ENCODE measurements at regions not wholly inside any gene's neighbourhood (a gene's known extent, or its start where the extent isn't known, plus 50 kb on each side); places are given as distances from the start of the nearest gene placed in this dataset.

- TF ChIP-seq, protein P1, sequence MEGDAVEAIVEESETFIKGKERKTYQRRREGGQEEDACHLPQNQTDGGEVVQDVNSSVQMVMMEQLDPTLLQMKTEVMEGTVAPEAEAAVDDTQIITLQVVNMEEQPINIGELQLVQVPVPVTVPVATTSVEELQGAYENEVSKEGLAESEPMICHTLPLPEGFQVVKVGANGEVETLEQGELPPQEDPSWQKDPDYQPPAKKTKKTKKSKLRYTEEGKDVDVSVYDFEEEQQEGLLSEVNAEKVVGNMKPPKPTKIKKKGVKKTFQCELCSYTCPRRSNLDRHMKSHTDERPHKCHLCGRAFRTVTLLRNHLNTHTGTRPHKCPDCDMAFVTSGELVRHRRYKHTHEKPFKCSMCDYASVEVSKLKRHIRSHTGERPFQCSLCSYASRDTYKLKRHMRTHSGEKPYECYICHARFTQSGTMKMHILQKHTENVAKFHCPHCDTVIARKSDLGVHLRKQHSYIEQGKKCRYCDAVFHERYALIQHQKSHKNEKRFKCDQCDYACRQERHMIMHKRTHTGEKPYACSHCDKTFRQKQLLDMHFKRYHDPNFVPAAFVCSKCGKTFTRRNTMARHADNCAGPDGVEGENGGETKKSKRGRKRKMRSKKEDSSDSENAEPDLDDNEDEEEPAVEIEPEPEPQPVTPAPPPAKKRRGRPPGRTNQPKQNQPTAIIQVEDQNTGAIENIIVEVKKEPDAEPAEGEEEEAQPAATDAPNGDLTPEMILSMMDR (IDR thresholded peaks at IDR 0.05), result no peak
- TF ChIP-seq EP300 (IDR thresholded peaks at IDR 0.05) (no peak), POLR2A (IDR thresholded peaks at IDR 0.05) (no peak), POLR2AphosphoS5 (IDR thresholded peaks at IDR 0.05) (no peak)
These were observed 144.7 kb upstream of the FUT8 start for GRCh38 chr14:65267856-65268255.

All from upper lobe of left lung (tissue), 4 donors.